GM19455 (cell line): ENCODE measurements at regions not wholly inside any gene's neighbourhood (a gene's known extent, or its start where the extent isn't known, plus 50 kb on each side); places are given as distances from the start of the nearest gene placed in this dataset.

Experiments used
- ATAC-seq: cut with Tn5 transposase; IDR thresholded peaks from one replicate; pipeline ENCODE4 v1.9.1; 2021; ENCODE audit not compliant: unreplicated experiment

DNA sequence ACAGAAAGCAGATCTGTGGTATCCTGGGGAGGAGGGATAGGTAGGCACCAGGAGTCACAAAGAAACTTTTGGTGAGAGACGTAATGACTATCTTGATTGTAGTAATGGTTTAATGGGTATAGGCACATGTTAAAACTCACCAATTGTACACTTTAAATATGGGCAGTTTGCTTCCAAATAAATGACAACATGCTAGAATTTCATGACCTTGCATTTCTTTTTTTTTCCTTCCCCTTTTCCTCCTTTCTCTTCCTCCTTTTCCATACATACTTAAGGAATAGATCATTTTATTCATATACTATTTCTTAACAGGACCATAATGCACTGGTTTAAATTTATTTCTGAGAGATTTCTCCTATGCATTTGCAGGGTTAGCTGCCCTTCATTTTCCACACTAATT, 341.8 kb downstream of the TMEM182 start:
- no peak for ATAC-seq

DNA sequence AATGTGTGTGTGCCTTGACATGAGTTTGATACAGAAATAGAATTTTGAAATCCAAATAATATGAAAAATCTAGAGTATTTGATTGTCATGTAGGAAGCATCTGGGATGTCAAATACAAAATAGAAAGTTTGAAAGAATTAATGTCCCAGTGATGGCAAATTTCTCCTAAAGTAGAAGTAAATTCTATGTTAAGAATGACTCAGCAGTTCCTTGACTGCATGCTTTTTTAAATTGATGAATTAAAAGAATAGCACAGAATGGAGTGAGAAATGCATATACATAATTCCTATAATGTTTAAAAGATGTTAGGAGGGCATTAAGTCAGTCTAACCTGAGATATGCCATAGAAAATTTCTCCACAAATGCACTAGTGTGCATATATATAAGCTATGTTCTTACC, 357.5 kb downstream of the TMEM182 start:
- no peak for ATAC-seq

DNA sequence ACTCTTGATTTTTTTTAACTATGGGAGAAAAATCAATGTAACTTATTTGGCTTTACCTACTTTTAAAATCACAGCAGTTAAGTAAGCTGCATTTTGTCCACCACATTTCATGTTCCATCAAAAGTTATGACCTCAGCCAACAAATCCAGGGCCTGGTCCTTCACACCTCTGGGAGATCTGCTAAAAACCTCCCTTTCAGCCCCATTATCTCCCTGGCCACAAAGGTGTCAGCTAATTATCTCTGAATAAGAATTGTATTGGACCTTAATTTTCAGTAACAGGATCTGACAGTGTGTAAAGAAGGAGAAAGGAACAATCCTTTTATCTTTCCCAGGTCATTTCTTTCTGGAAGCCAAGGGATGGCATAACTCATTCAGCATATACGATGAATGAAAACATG, 359.3 kb downstream of the TMEM182 start:
- ATAC-seq = no peak

DNA sequence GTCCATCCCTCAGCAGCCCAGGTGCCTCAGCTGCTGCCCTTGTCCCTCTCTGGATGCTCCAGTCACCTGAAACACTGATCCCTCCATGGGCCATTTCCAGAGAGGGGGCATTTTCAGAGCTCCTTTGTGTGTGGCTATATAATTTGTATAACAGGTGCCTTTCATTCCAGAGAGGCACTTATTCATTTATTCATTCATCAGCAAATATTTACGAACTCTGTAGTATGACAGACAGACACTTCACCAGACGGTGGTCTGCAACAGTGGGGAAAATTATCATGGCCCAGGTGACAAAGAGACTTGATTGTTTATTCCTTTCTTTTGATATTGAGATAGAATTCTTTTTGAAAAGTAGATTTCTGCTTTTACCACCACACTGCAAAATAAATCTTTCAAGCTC, 361.7 kb downstream of the TMEM182 start:
- ATAC-seq = no peak

DNA sequence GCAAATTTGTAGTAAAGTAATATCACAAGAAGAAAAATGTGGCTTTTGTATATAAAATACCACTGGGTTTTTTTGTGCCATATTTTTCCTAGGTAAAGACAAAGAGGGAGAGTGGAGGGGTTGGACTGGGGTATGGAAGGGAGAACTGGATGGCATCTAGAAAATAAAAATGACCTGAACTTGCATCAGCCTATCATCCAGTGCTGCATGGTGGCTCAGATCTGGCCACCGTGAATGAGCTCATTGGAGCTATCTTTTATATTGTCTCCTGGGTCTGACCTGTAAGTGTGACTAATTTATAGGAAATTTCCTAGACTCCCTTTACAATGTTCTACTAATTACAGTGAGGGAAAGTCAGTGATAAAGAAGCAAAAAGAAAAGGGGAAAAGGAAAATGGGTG, 369.0 kb downstream of the TMEM182 start:
- no peak for ATAC-seq

DNA sequence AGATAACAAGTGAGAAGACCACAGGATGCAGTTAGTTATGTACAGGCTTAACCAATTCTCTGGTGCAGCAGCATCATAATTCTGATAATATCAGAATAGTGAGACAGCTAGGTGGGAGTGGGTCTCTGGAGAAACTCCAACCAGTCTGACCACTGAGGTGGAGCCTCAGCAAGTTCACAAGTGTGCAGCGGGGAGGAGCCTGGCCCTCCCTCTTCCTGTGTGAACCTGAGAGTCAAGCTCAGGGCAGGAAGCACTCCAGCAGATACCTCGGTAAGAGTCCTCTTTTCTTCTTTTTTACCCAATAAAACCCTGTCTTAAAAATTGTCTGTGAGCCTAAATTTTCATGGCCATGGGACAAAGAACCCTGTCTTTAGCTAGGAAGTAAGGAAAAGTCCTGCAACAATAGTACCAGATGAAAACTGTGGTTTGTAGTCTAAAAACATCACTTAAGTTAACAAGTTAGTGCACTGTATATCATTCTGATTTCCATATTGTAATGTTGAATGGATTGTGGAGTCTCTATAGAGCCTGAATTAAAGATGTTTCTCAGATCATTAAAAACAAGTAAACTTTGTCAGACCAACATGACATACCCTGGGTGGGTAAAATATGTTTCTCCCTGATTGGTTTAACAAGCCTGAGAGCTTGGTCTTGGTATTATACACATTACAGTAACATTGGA, 370.8 kb downstream of the TMEM182 start:
- ATAC-seq = peak; percentile 97

DNA sequence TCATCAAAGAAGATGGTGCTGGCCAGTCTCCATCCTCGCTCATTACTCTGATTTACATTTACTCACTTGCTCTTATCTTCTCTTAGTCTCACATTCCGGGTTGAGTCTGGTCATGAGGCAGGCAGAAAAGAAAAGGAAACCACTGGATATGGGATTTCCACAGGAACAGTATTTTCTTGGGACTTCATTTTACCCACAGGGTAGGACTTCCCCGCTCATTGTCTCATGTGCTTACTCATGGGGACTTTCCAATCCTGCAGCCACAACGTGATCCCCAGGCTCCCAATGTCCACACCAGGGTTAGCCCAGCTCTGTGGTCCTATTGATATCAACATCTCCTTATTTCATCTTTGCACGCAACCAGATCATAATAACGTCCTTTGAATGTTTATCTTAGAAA, 373.8 kb downstream of the TMEM182 start:
- ATAC-seq = no peak

DNA sequence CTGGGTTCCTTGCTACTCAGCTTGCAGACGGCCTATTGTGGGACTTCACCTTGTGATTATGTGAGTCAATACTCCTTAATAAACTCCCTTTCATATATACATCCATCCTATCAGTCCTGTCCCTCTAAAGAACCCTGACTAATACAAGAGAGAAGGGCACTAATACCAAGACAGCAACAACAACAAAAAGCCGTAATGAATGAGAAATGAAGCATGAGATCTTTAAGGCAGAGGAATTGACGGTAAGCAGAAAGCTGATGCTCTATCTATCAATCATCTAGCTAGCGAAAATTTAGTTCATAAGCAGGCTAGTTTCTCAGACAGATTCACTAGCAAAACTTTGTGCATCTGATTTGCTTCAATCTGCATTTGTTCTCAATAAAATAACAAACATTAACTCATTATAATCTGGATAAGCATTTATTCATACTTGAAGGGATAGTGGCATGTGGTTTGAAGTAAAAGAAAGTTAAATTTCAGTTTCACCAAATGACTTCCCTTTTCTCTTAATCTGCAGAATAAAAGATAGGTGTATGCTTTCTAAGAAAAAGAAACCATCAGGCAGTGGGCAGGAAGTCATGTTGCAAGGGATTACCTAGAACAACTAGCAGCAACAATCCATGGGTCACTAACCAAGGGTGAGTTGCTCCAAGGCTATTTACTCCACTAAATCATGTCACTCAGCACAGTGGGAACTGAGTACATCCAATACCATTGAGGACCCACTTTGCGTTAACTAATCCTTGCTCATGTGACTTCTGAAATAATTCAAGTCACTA, 376.5 kb downstream of the TMEM182 start:
- ATAC-seq = peak; percentile 64

DNA sequence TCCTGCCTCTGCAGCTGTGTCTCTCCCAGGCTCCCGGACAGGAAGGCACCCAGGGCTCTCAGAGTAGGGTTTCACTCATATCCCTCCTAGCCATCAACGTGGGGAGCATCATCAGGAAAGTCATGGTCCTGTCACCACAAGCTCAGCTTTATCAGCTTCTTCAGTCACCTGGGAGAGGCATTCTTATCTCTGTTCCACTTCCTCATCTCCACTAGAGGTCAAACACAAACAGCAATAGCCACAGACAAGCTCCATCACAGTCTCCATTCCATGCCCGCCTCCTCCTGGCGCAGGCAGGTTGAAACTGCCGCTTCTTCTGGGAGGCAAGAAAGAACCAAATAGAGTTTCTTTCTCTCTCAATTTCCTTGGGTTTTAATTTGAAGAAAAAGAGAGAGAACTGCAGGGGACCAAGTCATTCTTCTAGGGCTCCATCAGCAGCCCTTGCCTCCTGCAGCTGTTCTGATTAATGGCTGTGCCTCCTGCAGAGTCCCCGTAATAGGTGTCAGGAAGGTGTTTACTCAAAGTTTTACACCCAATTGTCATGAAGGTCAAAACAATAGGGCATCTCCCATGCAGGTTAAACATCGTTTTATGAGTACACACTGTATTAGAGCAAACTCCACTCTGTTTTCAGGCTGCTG, 377.9 kb downstream of the TMEM182 start:
- no peak for ATAC-seq

DNA sequence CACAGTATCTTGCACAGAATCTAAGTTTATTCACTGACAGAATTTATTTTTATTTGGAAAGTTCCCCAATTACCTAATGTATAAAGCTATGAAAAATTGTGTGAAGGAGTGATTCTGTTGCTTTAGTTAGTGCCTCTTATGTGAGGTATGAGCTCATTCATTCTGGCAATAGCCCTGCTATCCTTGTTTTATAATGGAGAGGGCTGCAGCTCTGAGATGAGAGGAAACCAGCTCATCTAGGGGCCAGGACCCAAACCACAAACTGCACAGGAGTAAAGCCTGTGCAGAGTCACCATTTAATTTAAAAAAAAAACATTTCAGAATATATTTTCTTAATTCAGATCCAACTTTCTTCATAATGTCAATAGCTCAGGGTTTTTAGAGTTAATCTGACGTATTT, 383.0 kb downstream of the TMEM182 start:
- ATAC-seq = no peak

DNA sequence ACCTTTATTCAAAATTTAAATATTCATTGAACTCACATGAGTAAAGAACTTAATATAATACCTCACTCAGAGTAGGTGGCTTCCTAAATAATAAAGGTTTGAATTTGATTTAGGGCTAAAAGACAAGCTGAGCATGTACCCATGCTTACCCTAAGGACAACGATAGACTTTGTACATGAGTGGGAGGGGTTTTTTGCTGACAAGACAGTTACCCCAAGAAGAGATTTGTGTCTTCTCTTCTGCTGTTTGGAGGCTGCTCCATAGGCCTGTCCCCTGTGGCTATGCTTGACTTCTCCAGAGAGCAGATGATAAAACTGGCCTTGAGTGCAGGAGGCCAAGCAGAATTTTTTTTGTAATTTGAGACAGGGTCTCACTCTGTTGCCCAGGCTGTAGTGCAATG, 383.9 kb downstream of the TMEM182 start:
- ATAC-seq = no peak

DNA sequence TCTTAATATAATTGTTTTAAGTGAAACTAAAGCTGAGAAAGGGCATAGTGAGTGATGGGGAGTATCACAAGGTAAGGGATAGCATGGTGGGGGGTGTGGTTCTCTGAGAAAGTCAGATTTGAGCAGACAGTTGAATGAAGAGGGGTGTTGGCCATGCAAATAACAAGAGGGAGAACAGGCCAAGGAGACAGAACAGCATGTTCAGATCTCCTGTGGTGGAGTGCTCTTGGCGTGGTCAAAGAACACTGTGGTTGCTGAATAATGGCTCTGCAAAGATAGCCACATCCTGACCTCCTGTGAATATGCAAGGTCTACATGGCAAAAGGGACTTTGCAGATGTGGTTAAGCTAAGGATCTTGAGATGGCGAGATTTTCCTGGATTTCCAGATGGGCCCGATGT, 389.2 kb downstream of the TMEM182 start:
- ATAC-seq = no peak

DNA sequence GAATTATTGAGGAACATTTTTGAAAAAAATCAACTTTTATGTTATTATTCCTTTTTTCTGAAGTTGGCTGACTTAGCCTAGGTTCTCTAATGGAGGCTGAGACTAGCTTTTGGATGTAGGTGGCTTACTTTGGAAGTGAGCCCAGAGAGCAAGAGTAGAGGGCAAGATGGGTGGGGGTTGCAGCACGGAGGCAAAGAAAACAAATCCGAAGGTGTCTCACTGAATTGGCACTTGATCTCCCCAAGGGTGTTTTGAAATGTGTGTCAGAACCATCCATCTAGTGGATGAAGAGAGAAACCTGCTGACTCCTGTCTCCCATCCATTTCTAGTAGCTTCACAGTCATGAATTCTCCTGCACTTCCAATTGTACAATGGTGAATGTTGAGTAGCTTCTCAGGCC, 390.7 kb downstream of the TMEM182 start:
- no peak for ATAC-seq

DNA sequence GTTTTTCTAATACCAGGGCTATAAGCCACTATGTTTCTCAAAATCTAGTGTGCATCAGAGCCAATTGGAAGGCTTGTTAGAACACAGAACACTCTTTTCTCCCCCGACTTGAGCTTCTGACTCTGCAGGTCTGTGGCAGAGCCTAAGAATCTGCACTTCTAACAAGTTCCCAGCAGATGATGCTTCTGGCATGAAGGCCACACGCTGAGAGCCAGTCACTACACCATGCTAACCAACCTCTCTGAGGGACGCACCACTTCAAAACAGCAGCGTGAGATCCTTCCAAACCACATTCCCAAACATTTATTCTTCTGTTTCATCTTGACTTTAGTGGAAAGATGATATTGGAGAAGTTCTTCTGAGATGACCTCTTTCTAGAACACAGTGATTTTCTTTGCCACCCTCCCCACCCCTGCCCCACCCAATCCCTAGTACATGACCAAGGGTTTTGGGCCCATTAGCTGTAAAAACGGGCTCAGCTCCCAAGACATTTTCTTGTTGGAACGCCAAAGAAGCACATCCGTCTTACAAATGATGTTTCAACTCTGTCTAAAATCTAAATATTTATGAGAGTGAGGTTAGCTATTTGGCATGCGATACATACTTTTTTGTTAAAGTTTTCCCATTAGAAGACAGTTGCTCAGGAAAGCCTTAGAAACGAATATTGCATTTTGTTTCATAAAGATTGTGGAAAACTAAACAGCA, 391.9 kb downstream of the TMEM182 start:
- ATAC-seq = no peak

DNA sequence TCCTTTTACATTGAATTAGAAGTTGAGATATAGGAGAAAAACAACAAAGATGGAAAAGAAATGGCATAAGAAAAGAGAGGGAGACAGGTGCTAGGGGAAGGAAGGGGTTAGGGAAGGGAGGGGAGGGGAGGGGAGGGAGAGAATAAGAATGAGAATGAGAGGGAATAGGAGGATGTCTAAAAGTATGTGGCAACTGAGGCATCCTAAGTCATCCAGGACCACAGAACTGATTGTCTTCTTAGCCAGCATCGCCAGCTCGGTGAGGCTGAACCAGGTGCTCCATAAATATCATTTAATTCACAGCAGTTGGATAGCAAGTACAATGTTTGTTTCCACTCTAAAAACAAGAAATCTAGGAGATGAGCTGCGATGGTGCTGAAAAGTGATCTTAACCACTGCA, 393.5 kb downstream of the TMEM182 start:
- ATAC-seq = no peak

DNA sequence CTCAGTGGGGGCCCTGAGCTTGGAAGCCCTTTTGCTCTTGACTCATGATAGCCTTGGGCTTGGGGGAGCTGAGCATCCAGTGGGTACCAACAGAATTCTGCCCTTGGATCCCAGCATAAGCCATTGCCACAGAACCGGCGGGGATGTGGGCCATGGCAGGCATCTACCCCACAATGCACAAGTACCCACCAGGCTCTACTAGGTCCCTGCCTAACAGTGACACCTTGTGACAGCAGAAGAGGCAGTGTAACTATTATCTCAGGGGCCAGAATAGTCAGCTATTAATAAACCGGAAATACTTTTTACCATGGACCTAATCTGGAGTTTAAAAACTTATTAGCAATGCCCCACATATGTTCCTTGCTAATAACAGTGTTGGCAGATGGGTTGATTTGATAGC, 397.2 kb downstream of the TMEM182 start:
- ATAC-seq = no peak

DNA sequence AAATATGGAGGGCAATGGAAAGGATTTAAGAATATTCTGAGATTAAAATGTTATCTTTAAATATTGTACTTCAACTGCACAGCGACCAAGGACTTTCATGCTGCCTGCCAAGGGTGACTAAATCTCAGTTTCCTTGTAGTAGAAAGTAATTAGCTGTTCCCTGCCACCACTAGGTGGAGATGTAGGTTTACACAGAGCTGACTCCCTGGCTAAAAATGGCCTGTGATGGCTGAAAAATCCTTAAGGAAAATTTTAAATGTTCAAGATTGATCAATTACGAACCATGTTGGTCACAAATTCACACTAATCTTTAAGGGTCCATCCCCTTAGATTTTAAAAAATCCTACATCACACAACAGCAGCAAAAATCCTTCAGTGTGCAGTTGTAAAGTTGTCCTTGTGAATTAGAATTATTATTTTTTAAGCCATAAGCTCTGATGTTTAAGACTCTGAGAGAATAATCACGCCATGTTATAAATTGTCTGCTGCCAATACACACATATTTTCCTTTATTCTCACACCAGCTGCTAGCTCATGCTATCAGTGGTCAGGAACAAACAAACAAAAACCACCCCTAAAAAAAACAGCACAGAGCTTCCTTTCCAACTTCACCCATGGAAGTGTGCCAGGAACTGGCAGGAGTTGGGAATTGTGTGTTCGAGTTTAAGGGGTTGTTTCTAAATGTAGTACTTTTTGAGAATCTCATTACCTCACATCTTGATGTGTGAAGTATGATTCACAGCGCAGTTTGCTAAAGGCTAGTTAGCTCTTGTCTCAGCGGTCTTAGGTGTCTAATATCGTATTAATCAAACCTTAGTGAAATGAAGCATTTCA, 399.8 kb downstream of the TMEM182 start:
- ATAC-seq = no peak

DNA sequence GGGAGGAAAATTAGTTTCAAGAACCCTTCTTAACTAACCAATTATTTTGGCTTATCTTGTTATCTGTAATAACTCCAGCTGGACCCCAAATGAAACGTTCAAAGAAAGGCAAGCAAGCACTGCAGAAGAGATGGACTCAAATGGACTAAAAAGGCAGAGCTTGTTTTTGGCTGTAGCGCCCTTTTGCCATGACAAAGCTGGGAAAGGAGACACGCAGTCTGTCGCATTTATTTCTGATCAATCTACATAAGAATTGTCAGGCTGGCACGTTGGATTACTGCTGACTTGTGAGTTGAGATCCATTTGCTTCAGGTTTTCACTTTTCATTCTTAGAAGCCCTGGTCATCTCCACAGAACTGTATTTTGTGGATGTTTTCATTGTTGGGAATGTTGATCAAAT, 402.9 kb downstream of the TMEM182 start:
- no peak for ATAC-seq

DNA sequence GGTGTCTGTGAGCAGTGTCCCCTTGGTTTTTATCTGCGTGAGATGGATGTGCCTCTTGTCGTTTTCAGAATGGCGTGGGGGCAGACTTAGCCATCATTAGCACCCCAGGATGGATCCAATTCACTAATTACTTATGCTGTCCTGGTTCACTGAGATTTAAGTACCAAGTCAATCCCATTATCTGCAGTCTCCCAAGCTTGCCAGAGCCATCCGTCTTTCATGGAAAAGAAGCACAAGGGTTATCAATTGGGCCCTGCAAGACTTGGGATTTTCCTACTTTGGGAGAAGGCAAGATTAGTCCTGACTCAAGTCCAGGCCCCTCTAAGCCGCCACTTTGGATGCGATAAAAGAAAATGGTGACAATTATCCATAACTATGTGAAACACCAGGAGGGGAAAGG, 404.0 kb downstream of the TMEM182 start:
- ATAC-seq = no peak

DNA sequence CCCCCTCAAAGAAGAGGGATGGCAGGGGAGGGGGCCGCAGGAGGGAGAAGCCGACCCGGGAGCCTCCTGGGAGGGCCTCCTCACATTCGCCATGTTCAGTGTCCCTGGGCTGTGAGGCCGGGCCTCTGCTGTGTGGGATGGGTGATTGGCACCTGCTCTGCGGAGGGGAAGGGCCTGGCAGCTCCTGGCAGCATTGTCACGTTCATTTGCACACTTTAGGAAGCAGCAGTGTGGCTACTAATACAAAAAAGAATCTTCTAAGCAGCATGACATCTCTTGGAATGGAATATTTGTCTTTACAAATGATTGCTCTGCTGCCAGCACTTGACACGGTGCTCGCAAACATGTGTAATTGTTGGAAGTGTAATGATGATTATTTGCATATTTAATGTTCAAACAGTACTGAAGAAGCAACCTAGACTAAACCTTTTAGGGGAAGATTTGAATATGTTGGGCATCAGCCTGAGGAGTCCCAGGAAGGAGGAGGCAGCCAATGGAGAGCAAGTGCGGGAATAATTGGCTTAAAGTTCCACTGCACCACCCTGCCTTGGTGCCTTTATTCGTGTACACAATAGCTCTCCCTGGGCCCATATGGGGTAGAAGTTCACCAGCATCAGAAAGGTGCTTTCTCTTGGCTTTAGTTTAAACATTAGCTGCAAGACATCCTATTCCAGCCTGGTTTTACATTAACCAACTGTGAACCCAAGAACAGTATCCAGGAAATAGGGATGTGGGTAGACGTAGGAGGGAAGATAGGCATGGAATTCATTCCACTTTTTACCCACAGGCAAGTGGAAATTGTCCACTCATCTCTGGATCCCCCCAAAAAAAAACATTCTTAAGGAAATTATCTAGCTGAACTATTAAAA, 404.9 kb downstream of the TMEM182 start:
- no peak for ATAC-seq
